Hepatic stellate cell (primary cell): ENCODE measurements at regions not wholly inside any gene's neighbourhood (a gene's known extent, or its start where the extent isn't known, plus 50 kb on each side); places are given as distances from the start of the nearest gene placed in this dataset.
"Not testable (repeated sequence)": the region's sequence is repeated elsewhere in the genome, so short reads cannot be mapped to it uniquely, and the experiment has no call there.

Experiments
- DNase-seq: peaks from one replicate; pipeline ENCODE4 v3.0.0; 2011; ENCODE audit warnings: low spot score

DNA sequence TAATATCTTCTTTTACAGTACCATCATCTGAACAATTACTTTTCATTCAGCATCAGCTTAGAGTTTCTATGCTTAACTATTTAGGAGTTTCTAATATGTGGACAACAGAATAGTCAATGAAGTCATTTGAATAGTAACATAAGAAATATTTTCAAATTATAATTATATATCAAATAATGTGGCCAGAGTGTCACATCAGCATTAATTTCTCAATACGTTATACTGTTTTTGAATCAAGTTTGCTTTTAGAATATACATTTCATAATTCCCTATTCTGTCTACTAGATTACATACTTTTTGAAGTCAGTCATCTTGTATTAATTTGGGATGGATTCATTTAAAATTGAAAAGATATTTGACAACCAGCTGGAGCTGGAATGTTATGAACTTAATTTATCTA lies 677.4 kb upstream of the PABPC4L start:
- no peak for DNase-seq

DNA sequence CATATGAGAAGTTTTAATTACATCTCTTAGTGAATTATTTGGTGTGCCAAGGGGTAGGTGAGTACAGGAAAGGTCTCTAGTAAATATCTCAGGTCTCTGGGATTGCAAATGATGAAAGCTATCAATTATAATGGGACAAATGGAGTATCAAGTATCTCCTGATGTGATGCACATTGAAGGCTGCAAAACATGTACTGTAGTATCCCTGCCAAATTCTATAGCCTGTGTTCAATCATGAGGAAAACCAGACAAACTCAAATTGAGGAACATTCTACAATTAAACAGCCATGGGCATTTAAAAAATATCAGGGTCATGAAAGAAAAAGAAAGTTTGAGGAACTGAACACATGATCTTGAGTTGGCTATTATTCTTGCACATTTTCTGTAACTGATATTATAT lies 665.4 kb upstream of the PABPC4L start:
- DNase-seq = no peak

GRCh38 chr4:134865675-134866074 lies 664.1 kb upstream of the PABPC4L start:
- no peak for DNase-seq

DNA sequence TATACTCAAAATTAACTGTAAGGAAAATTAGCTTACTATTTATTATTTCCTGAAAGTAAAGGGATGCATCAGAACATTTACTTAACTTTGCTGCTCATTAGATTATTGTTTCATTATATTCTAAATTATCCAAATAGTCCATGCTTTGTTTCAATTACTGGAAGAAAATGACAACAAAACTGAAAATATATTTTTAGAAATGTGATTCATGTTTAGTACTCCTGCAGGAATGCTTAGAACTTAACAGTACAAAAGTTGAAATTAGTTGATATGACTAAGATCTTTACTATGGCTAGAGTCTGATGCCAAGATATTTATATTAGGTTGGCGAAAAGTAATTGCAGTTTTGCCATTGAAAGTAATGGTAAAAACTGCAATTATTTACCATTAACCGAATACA lies 660.5 kb upstream of the PABPC4L start:
- peak; percentile 24 for DNase-seq

DNA sequence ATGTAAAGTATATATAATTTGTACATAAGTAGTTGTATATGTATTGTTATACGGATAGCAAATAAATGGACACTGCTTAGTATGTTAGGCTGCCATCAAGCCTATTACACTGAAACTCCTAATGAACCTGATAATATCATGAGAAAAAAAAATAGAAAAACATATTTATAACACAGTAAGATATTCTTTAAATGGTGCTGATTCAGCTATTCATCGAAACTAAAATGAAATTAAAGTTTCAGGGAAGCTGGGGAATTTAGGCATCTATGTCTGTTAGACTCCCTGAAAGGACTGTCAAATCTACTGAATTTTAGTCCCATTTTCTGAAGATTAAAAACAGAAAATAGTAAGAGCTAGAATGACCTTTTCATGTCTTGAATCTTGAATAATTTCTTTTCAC lies 647.1 kb upstream of the PABPC4L start:
- no peak for DNase-seq

DNA sequence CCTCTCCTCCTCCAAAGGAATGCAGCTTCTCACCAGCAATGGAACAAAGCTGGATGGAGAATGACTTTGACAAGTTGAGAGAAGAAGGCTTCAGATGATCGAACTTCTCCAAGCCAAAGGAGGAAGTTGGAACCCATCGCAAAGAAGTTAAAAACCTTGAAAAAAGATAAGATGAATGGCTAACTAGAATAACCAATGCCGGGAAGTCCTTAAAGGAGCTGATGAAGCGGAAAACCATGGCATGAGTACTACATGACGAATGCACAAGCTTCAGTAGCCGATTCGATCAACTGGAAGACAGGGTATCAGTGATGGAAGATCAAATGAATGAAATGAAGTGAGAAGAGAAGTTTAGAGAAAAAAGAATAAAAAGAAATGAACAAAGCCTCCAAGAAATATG lies 629.2 kb upstream of the PABPC4L start:
- DNase-seq = not testable (repeated sequence)

DNA sequence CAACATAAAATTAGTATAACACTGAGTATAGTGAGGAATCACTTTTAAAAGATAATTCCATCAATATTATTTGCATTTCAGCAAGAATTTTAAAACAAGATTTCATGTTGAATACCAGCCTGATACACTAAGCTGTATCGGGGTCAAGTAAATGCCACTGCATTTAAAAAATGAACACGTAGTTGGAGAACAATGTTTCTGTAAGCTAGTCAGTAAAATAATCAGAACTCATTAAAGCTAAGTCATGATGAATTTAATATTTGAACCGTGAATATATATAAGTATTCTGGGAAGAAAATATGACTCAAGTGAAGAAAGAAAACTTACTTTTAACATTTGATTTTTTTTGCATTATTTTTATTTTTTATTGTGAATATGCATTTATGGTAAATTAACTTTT lies 611.0 kb upstream of the PABPC4L start:
- DNase-seq = no peak

- no peak for DNase-seq
Observed at GRCh38 chr4:134807231-134807745, 605.7 kb upstream of the PABPC4L start.

DNA sequence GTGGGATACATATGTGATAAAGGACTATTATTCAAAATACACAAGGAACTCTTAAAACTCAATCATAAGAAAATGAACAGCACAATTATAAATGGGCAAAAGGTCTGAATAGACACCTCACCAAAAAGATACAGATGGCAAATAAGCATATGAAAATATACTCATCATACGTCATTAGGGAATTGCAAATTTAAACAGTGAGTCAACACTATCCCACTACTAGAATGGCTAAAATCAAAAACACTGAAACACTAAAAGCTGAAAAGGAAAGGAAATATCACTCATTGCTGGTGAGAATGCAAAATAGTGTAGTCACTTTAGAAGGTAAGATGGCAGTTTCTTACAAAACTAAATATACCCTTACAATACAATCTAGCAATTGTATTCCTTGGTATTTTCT lies 597.0 kb upstream of the PABPC4L start:
- no peak for DNase-seq

GRCh38 chr4:134787315-134787714 lies 585.7 kb upstream of the PABPC4L start:
- DNase-seq = peak; percentile 16

DNA sequence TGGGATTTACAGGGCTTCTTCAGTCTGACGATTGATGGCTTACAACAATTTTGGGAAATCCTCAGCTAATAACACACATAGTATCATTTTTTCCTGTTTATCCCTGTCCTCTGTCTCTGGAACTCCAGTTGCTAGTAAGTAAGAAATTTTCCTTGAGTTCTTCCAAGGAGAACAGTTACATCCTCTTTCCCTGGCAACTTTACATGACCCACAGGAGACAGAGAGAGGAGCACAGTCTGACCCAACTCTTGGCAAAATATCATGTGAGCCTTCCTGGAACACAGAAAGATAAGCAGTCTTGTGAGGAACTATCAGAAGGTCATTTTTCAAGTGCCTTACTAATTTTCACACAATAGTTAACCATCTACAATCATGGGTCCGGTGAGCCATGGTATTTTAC lies 578.7 kb upstream of the PABPC4L start:
- no peak for DNase-seq

DNA sequence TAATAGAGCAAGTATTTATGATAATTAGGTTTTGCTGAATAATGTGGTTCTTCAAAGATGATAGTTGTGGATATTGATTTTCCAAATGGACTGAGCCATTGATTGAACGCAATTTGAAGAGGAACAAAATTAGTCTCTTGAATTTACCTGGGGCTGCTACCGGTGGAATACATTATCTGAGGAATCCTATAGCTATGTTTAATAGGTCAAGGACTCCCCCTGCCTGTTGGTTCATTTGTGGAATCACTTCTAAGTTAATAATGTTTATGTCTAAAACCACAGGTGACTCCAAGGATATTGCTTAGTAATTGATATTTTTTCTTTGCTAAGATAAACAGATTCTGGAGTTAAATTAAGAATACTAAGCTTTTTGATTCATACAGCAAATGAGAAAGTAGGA lies 576.0 kb upstream of the PABPC4L start:
- DNase-seq = no peak

GRCh38 chr4:134773497-134774000 lies 572.0 kb upstream of the PABPC4L start:
- DNase-seq = no peak

GRCh38 chr4:134762053-134762452 lies 560.5 kb upstream of the PABPC4L start:
- no peak for DNase-seq

GRCh38 chr4:134756421-134756820 lies 554.8 kb upstream of the PABPC4L start:
- DNase-seq = no peak

GRCh38 chr4:134754301-134755019 lies 552.9 kb upstream of the PABPC4L start:
- no peak for DNase-seq

DNA sequence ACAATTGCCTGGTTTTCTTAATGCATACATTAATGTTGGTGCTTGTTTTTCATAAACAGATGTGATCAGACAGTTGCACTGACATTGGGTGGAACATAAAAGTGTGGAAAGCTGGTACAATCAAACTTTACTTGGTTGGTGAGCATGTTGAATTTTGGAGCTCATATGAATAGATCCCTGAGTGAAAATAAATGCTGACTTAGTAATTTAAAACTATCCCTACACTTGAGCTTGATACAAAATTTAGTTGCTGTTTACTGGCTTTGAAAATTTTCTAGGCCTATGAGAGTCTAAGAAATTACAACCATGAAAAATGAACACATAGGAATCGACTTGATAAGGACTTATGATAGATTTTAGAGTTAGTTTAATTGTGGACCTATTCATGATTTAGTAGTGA lies 551.8 kb upstream of the PABPC4L start:
- no peak for DNase-seq

GRCh38 chr4:134747108-134747805 lies 545.7 kb upstream of the PABPC4L start:
- DNase-seq = peak; percentile 1

GRCh38 chr4:134740290-134740689 lies 538.7 kb upstream of the PABPC4L start:
- no peak for DNase-seq

DNA sequence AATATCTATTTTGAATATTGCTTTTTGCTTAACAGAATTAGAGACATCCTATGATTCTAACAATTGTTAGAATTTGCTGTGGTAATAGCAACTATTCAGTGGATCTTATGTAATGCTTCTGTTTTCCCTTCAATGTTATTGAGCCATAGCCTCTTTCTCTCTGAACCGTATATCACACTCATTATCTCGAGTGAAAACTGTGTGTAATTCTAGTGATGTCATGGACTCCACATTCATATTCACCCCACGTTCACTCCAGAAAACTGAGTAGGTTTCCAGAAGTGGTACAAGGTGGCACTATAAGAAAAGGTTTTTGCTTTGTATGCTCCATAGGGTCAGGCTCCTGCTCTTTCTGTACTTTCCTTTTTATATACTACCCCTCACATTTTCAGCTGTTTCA lies 534.3 kb upstream of the PABPC4L start:
- no peak for DNase-seq

DNA sequence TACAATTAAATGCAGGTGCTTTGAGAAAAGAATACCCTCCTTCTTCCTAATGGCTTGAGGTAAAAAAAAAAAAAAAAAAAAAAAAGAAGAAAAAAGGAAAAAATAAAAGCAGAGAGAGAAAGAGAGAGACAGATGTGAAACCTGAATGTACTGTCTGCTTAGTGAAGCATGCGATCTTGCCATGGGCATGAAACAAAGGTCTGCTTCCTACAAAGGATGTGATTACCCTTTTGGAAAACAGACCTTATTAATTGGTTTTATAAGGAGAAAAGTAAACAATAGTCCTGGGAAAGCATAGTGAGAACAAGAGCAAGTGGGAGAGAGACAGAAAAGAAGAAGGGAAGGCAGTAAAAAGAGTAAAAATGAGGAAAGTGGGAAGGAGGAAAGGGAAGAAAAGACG lies 526.1 kb upstream of the PABPC4L start:
- no peak for DNase-seq

GRCh38 chr4:134722306-134722705 lies 520.7 kb upstream of the PABPC4L start:
- DNase-seq = no peak

DNA sequence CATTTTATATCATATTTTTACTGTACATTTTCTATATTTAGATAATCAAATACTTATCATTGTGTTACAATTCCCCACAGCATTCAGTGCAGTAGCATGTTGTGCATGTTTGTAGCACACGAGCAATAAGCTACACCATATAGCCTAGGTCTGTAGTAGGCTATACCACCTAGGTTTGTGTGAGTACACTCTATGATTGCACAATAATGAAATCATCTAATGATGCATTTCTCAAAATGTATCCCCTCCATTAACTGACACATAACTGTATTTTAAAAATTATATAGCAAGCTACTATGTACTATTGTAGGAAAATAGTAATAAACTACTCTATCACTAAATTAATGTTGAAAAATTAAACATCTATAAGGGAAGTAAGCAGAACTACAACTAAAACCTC lies 518.4 kb upstream of the PABPC4L start:
- no peak for DNase-seq
